Omental fat pad (tissue), 3 donors: ENCODE measurements at regions not wholly inside any gene's neighbourhood (a gene's known extent, or its start where the extent isn't known, plus 50 kb on each side); places are given as distances from the start of the nearest gene placed in this dataset.
"Not testable (repeated sequence)": the region's sequence is repeated elsewhere in the genome, so short reads cannot be mapped to it uniquely, and the experiment has no call there.

Experiments used
- ATAC-seq: fragments of 150-250 bp; one replicate; pipeline ENCODE4 v1.9.1; 2016; ENCODE audit warnings: mild to moderate bottlenecking, moderate library complexity; ENCODE audit not compliant: low FRiP score
- DNase-seq: peaks from one replicate; pipeline ENCODE4 v3.0.0-alpha.2; 2019; ENCODE audit warnings: low spot score
- TF ChIP-seq, protein P1 (sequence below), 3 donors: fragments of 450-650 bp; IDR thresholded peaks; one replicate each; pipeline ENCODE4 v1.5.1; 2016 to 2017; ENCODE audit warnings: antibody characterized with exemption in 3 of 3, mild to moderate bottlenecking in 3 of 3, moderate library complexity in 2 of 3

DNA sequence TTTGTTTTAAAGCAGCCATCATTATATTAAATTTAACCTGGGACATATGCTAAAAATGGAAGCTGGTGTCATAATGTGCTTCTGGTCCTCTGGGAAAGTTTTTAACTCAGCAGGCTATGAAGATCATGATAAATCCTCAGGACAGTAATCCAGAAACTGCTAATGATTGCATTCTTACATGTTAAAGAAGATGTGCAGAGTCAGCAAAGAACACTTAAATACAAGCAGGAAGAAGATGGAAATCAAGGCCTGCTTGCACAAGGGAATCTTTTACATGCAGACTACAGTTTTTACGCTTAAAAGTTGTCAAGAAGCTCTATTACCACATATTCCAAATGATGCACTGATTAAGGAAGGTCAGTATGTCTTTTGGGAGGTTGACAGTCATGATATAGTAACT is 246.0 kb upstream of the PTPRD start:
- TF ChIP-seq, protein P1, sequence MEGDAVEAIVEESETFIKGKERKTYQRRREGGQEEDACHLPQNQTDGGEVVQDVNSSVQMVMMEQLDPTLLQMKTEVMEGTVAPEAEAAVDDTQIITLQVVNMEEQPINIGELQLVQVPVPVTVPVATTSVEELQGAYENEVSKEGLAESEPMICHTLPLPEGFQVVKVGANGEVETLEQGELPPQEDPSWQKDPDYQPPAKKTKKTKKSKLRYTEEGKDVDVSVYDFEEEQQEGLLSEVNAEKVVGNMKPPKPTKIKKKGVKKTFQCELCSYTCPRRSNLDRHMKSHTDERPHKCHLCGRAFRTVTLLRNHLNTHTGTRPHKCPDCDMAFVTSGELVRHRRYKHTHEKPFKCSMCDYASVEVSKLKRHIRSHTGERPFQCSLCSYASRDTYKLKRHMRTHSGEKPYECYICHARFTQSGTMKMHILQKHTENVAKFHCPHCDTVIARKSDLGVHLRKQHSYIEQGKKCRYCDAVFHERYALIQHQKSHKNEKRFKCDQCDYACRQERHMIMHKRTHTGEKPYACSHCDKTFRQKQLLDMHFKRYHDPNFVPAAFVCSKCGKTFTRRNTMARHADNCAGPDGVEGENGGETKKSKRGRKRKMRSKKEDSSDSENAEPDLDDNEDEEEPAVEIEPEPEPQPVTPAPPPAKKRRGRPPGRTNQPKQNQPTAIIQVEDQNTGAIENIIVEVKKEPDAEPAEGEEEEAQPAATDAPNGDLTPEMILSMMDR (IDR thresholded peaks at IDR 0.05), result no peak
- ATAC-seq (no peak), DNase-seq (no peak)

- TF ChIP-seq, protein P1 (IDR thresholded peaks at IDR 0.05), result no peak
- ATAC-seq (no peak), DNase-seq (no peak)
Measured at GRCh38 chr9:10863476-10863875, 250.7 kb upstream of the PTPRD start.

GRCh38 chr9:10867194-10867593 is 254.4 kb upstream of the PTPRD start:
- TF ChIP-seq, protein P1 (IDR thresholded peaks at IDR 0.05), result no peak
- ATAC-seq (no peak), DNase-seq (no peak)

DNA sequence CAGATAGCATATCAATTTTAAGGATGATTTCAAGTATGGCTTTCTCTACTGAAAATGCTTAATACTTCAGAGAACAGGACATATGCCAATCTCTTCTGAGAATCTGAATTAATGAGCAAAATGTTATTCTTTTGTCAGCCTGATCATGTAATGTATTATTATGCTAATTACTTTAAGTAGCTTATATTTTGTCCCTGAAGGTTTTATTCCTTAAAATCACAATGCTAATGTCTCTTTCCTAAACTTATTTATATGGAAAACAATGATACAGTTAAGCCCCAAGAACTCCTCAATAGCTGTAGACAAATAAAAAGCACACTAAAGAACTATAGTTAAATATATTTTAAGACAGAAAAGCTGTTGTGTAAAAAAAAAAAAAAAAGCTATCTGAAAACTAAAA is 256.9 kb upstream of the PTPRD start:
- ATAC-seq, result no peak
- TF ChIP-seq, protein P1 (IDR thresholded peaks at IDR 0.05), result no peak

DNA sequence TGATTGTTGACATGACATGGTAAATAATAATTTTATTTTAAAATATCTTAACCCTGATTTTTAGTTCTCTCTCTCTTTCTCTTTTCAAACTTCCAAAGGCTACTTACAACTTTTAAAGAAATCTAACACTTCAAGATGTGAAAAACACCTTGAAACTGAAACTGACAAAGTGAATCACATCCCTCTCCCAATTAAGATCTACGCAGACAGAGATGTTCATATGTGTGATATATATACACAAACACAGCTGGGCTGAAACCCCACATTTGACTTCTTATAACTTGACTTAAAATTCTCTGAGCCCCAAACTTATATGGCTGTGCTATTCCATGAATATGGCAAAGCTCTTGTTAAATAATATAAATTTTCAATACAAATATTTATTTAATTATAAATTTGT is 261.2 kb upstream of the PTPRD start:
- DNase-seq, result no peak
- ATAC-seq, result no peak
- TF ChIP-seq, protein P1 (IDR thresholded peaks at IDR 0.05), result no peak

More for the DNA sequence above, 256.9 kb upstream of the PTPRD start:
- no peak for DNase-seq

DNA sequence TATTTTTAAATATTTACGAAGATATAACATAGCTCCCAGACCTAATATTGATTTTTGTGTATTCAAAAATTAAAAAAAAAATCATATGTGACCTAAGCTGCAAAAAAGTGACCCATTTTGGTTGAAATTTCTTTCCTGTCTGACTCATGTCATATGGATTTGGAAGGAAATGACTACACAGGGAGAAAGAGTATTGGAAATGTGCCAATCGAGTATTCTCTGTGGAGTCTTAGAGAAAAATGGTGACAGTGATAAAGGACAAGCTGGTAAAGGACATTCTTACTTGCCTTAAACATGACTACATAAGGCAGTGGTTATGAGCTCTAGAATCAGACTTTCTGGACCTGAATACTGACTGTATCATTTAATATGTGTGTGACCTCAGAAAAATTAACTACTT is 262.9 kb upstream of the PTPRD start:
- TF ChIP-seq, protein P1 (IDR thresholded peaks at IDR 0.05), result no peak
- DNase-seq (no peak), ATAC-seq (no peak)

- TF ChIP-seq, protein P1 (IDR thresholded peaks at IDR 0.05), result no peak
- DNase-seq (no peak), ATAC-seq (no peak)
Measured at GRCh38 chr9:10876333-10876732, 263.5 kb upstream of the PTPRD start.

GRCh38 chr9:10890266-10890665 is 277.5 kb upstream of the PTPRD start:
- DNase-seq, ATAC-seq: not testable (repeated sequence)
